Panc1 (cell line): ENCODE measurements at regions not wholly inside any gene's neighbourhood (a gene's known extent, or its start where the extent isn't known, plus 50 kb on each side); places are given as distances from the start of the nearest gene placed in this dataset.

Experiments
- ATAC-seq: fragments of 200-7000 bp; cut with Tn5 transposase; 2 replicates; pipeline ENCODE4 v1.9.1; 2020; ENCODE audit warnings: mild to moderate bottlenecking, moderate library complexity
- BruUV-seq: library from RNA; stranded (reverse); fragments of 400-500 nt; replicated peaks from 2 replicates; lab custom pipeline; 2021; lab: Mats Ljungman, UMichigan
- CTCF ChIA-PET: fragments of 300-600 bp; sonication (Branson Sonifier 250); formaldehyde crosslinking; loops from one replicate; lab custom pipeline; 2022; ENCODE audit warnings: antibody characterized with exemption; lab: Charles Lee
- POLR2A ChIA-PET: fragments of 300-600 bp; sonication (Branson Sonifier 250); formaldehyde crosslinking; loops from one replicate; lab custom pipeline; 2022; ENCODE audit warnings: antibody characterized with exemption; lab: Charles Lee
- DNase-seq: peaks from one replicate; pipeline ENCODE4 v3.0.0-alpha.2; 2010; ENCODE audit warnings: low read depth, low spot score
- H3K27ac ChIP-seq: 2 replicates; pipeline ENCODE4 v1.5.1; 2011; ENCODE audit warnings: mild to moderate bottlenecking, low read length, inconsistent platforms
- H3K27me3 ChIP-seq: fragments of 200-500 bp; sonication (Bioruptor generic); 2 replicates; pipeline ENCODE4 v1.6.0; 2014; ENCODE audit warnings: low read length, inconsistent platforms; ENCODE audit not compliant: control insufficient read depth, insufficient read depth
- H3K36me3 ChIP-seq: fragments of 200-500 bp; sonication (Bioruptor generic); 2 replicates; pipeline ENCODE4 v1.5.1; 2014; ENCODE audit warnings: inconsistent platforms, mild to moderate bottlenecking, low read length, moderate library complexity; ENCODE audit not compliant: control insufficient read depth, insufficient read depth
- H3K4me1 ChIP-seq: 2 replicates; pipeline ENCODE4 v1.5.1; 2011; ENCODE audit warnings: inconsistent platforms, mild to moderate bottlenecking, low read length, moderate library complexity; ENCODE audit not compliant: control insufficient read depth, insufficient read depth
- H3K4me3 ChIP-seq, 2 experiments: 2 replicates each; pipeline ENCODE4 v1.5.1; 2011 to 2012; ENCODE audit warnings: low read depth in 2 of 2, low read length in 2 of 2, mild to moderate bottlenecking in 2 of 2, inconsistent platforms in 1 of 2, moderate library complexity in 1 of 2
- H3K9me3 ChIP-seq: fragments of 200-500 bp; sonication (Bioruptor generic); 2 replicates; pipeline ENCODE4 v1.5.1; 2014; ENCODE audit warnings: low read depth, mild to moderate bottlenecking, inconsistent platforms, low read length, moderate library complexity; ENCODE audit not compliant: control insufficient read depth, insufficient read depth
- CTCF ChIP-seq: fragments of 450-650 bp; IDR thresholded peaks from 2 replicates; pipeline ENCODE4 v1.5.1; 2017; ENCODE audit warnings: mild to moderate bottlenecking
- POLR2AphosphoS5 ChIP-seq: IDR thresholded peaks from 2 replicates; pipeline ENCODE4 v1.6.1; 2012; ENCODE audit warnings: mild to moderate bottlenecking, low read depth, low read length, moderate library complexity
- REST ChIP-seq, 2 experiments: IDR thresholded peaks; 2 replicates each; pipeline ENCODE4 v1.6.1; 2011 to 2012; ENCODE audit warnings: low read depth in 2 of 2, control low read depth in 1 of 2, low read length in 1 of 2, mild to moderate bottlenecking in 1 of 2, moderate library complexity in 1 of 2; ENCODE audit not compliant: insufficient read depth in 1 of 2
- SIN3A ChIP-seq: IDR thresholded peaks from 2 replicates; pipeline ENCODE4 v1.6.1; 2012; ENCODE audit warnings: low read depth, mild to moderate bottlenecking, low read length, moderate library complexity, borderline replicate concordance; ENCODE audit not compliant: insufficient read depth
- TCF7L2 ChIP-seq: IDR thresholded peaks from 2 replicates; pipeline ENCODE4 v1.6.1; 2011; ENCODE audit warnings: mild to moderate bottlenecking, low read depth, low read length, inconsistent platforms
- in situ Hi-C: cut with HindIII; loops from 2 replicates; pipeline ENCODE4 v1.10.0; 2016; ENCODE audit warnings: low sequenced_read_pairs, low pct_unique_long_range_greater_than_20kb
- intact Hi-C: fragments of 100-400 bp; cut with micrococcal nuclease; formaldehyde crosslinking; loops from one replicate; pipeline ENCODE4 v1.10.0; 2022; ENCODE audit not compliant: unreplicated experiment

- Histone ChIP-seq H3K27ac (peak overlapping the region; percentile 81), H3K4me3 (no peak overlapping the region), H3K9me3 (no peaks in the 10 kb centered on the region), H3K36me3 (no peaks in the 10 kb centered on the region), H3K27me3 (no peaks in the 10 kb centered on the region), H3K4me1 (peaks cover 17% of the 10 kb centered on the region)
- DNase-seq (no peak), ATAC-seq (no peak)
- in situ Hi-C loops, result no loop called here
- ChIA-PET CTCF (no interaction called here), POLR2A (interaction anchor here (0.7 kb wide), 1 partner anchor 50 kb away, joined by 3 read pairs; no protein-coding TSS in a partner anchor)
- intact Hi-C loops, result no loop called here
- BruUV-seq, result no TSS peak
- no peak for TF ChIP-seq SIN3A
- TF ChIP-seq TCF7L2, result no peak
- no peak for TF ChIP-seq POLR2AphosphoS5
- TF ChIP-seq REST (IDR thresholded peaks at IDR 0.05; ENCODE audit: insufficient read depth in 1 of 2, low read depth in 2 of 2, low read length in 1 of 2), result no peak
- TF ChIP-seq CTCF, result no peak
These were observed 84.4 kb upstream of the CISTR start for GRCh38 chr12:53836119-53836655.

- ATAC-seq (no peak), DNase-seq (no peak)
- H3K9me3 ChIP-seq, result no peaks in the 10 kb centered on the region
- TF ChIP-seq POLR2AphosphoS5 (no peak), TCF7L2 (no peak), SIN3A (no peak), REST (IDR thresholded peaks at IDR 0.05; ENCODE audit: insufficient read depth in 1 of 2, low read depth in 2 of 2, low read length in 1 of 2) (no peak), CTCF (no peak)
- H3K4me3 ChIP-seq, result no peak overlapping the region
- POLR2A ChIA-PET, result no interaction called here
- intact Hi-C loops, result no loop called here
- CTCF ChIA-PET, result no interaction called here
- in situ Hi-C loops, result no loop called here
- BruUV-seq, result no TSS peak
- no peaks in the 10 kb centered on the region for H3K27me3 ChIP-seq
- H3K36me3 ChIP-seq, result no peaks in the 10 kb centered on the region
- peaks cover 10% of the 10 kb centered on the region for H3K4me1 ChIP-seq
- peak overlapping the region; percentile 99; the same call in 1 of the 2 replicates for H3K27ac ChIP-seq
These were observed 87.2 kb upstream of the CISTR start for GRCh38 chr12:53838978-53839377.
